HG03103 (cell line): ENCODE measurements at regions not wholly inside any gene's neighbourhood (a gene's known extent, or its start where the extent isn't known, plus 50 kb on each side); places are given as distances from the start of the nearest gene placed in this dataset.
"Not testable (repeated sequence)": the region's sequence is repeated elsewhere in the genome, so short reads cannot be mapped to it uniquely, and the experiment has no call there.

ENCODE experiments used
- ATAC-seq: cut with Tn5 transposase; IDR thresholded peaks from one replicate; pipeline ENCODE4 v1.9.1; 2021; ENCODE audit warnings: low read depth; ENCODE audit not compliant: unreplicated experiment

GRCh38 chr22:25504017-25504416 lies 60.5 kb upstream of the GRK3 start:
- ATAC-seq, result not testable (repeated sequence)

DNA sequence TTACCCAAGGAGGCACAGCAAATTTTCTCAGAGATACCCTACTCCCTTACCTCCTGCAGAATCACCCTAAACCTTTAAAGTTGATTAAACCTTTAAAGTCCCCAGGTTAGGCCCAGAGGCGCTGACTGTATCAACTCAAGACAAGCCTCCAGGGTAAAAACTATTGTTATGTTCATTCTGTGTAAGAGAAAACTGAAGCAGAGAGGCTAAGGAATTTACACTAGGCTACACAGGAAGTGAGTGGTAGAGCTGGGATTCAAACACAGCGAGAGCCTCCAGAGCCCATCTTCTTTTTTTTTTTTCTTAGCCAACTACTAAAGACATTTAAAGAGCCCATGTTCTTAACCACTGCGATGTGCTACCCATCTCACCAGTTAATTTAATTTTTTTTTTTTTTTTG lies 56.3 kb upstream of the GRK3 start:
- no peak for ATAC-seq

GRCh38 chr22:25508761-25509321 lies 55.6 kb upstream of the GRK3 start:
- no peak for ATAC-seq

DNA sequence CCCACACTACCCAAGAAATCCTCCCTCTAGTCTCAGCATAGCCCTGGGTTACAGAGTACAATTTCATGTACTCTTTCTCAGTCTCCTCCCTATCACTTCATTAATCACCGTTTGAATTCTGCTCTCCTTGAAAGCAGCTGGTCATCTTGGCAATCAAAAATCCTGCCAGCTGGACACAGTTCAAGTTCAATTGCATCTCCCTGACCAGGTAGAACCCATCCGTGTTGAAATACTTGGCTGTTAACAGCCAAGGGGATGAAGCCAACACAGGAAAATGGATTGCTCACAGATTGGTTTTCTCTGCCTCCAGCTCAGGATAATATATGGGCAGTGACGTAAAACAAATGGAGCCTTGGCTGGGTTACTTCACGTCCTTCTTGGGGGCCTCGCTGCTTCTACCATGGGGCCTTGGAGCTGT lies 55.1 kb upstream of the GRK3 start:
- no peak for ATAC-seq

DNA sequence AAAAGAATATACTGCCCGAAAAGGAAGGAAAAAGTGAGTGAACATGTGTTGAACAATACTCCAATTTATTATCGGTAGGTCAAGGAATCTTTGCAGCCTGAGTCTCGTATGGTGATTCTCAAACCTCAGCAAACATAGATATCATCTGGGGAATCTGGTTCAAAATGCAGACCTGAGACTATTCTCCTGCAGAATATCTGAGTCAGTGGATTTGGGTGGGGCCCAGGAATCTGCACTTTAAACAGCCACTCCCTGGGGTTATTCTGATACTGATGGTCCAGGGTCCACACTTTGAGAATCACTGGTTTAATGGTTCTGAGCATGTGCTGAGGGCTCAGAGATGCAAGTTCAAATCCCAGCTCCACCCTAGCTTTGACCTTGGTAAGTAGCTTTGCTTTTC lies 53.6 kb upstream of the GRK3 start:
- no peak for ATAC-seq

GRCh38 chr22:25511725-25512124 lies 52.8 kb upstream of the GRK3 start:
- no peak for ATAC-seq

DNA sequence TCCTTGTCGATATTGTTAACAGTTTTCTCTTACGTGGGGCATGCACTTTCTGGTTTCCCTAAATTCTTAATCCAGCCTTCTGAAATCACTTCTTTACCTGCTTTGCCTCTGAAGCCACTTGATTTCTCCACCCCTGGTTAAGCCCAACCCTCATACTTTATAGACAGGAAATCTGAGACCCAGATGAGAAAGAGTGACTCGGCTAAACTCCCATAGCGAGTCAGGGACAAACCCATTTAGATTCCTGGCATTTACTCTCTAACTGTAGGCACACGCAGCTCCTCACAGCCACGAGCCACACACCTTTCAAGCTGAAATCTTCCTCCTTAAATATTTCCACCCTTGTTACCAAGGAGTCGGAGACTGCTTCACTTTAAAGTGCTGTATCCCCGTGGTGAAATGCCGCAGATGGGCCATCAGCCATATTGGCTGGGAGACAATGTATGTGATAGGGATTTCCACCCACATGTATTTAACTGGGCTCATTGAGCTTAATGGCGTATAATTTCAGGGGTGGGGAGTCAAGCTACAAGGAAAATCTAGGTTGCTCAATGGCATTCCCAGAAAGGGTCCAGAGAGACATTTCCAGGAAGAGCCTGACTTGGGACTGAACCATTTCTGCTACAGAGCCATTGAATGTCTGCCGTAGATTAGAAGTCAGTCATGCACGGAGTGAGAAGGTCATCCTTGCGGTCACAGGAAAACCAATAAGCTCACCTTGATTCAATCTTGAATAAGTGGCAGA lies 49.9 kb upstream of the GRK3 start:
- no peak for ATAC-seq
